NB4 (cell line): ENCODE measurements at regions not wholly inside any gene's neighbourhood (a gene's known extent, or its start where the extent isn't known, plus 50 kb on each side); places are given as distances from the start of the nearest gene placed in this dataset.

Experiments used
- DNase-seq: peaks from one replicate; pipeline ENCODE4 v3.0.0; 2010; ENCODE audit warnings: low read depth
- H3K4me3 ChIP-seq: one replicate; pipeline ENCODE4 v1.5.1; 2011; ENCODE audit warnings: mild to moderate bottlenecking, low read depth, low read length, moderate library complexity
- CTCF ChIP-seq: IDR thresholded peaks from one replicate; pipeline ENCODE4 v1.5.1; 2012; ENCODE audit warnings: low read depth, low read length
- MAX ChIP-seq: IDR thresholded peaks from 2 replicates; pipeline ENCODE4 v1.6.1; 2011; ENCODE audit warnings: low read depth, low read length
- MYC ChIP-seq: IDR thresholded peaks from 2 replicates; pipeline ENCODE4 v1.6.1; 2011; ENCODE audit warnings: low read depth, low read length
- POLR2A ChIP-seq: IDR thresholded peaks from 2 replicates; pipeline ENCODE4 v1.6.1; 2011; ENCODE audit warnings: mild to moderate bottlenecking; ENCODE audit not compliant: insufficient read length; ENCODE audit errors: extremely low read depth

DNA sequence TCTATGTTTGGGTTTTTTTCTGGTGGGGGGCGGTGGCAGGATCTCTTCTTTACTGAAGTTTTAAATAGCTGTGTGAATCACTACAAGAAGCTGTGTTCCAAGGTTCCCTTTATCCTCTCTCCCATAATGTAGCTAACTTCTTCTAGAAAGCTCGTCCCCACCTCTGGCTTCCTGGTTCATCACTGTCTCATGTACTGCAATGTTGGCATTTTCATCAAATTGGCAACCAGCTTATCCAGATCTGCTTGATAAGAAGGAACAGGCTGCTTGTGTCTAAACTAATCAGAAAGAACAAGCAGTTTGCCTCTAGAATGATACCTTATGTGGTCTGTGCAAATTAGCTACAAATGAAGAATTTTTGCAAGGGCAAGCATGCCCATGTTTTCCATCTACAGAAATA, 130.8 kb downstream of the WT1 start:
- H3K4me3 ChIP-seq: no peak overlapping the region
- TF ChIP-seq MYC: no peak
- DNase-seq: no peak

DNA sequence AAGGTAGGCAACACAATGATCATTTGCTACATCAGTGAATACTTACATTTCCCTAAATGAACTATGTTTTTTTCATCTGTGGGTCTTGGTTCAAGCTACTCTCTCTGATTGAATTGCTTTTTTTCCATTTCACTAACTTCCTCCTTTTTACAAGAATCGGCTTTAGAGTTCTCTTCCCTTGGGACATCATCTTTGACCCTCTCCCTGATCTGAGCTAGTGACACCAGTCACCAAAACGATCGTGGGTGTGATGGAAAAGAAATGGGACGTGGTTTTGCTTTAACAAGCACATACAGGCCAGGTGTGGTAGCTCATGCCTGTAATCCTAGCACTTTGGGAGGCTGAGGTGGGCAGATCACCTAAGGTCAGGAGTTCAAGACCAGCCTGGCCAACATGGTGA, 129.9 kb downstream of the WT1 start:
- DNase-seq: peak; percentile 44
- H3K4me3 ChIP-seq: no peak overlapping the region
- TF ChIP-seq CTCF: no peak
- no peak for TF ChIP-seq POLR2A
- no peak for TF ChIP-seq MYC
- TF ChIP-seq MAX: no peak

DNA sequence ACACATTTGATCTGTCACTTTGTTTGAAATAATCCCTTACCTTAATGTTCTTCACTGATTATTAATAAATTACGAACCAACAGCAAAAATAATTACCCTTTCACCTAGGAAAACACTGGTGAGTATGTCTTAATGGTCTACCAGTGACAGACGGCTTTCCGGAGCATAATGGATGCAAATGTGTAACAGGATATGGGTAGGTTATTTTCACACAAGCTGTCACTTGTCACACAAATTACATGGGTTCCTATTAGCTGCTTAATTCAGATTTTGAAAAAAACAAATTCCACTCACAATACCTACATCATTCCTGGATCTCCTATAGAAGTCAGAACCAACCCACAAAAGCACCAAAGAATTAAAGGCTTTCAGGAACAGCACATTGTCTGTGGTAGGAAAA, 127.9 kb downstream of the WT1 start:
- no peak for DNase-seq
- TF ChIP-seq MAX (no peak), MYC (no peak), POLR2A (no peak), CTCF (no peak)
- no peak overlapping the region for H3K4me3 ChIP-seq

DNA sequence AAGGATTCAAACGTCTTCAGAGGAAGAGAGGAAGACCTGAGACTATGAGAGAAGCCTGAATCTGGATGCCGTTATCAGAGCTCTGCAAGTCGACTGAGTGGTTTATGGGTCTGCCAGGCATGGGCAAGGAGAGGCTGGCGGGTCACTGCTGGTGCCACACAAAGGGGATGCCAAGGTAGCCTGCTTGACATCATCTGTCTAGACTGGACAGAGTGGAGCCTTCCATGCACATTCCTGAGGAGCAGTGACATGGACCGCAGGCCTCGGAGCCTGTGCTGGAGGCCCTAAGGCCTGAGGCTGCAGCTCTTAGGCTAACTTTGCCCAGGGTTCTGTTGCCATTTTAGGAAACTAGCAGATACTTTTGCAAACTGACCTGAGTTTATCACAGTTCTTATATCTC, 127.4 kb downstream of the WT1 start:
- TF ChIP-seq MAX: no peak
- TF ChIP-seq MYC: no peak
- TF ChIP-seq CTCF: no peak
- H3K4me3 ChIP-seq: no peak overlapping the region
- no peak for DNase-seq

DNA sequence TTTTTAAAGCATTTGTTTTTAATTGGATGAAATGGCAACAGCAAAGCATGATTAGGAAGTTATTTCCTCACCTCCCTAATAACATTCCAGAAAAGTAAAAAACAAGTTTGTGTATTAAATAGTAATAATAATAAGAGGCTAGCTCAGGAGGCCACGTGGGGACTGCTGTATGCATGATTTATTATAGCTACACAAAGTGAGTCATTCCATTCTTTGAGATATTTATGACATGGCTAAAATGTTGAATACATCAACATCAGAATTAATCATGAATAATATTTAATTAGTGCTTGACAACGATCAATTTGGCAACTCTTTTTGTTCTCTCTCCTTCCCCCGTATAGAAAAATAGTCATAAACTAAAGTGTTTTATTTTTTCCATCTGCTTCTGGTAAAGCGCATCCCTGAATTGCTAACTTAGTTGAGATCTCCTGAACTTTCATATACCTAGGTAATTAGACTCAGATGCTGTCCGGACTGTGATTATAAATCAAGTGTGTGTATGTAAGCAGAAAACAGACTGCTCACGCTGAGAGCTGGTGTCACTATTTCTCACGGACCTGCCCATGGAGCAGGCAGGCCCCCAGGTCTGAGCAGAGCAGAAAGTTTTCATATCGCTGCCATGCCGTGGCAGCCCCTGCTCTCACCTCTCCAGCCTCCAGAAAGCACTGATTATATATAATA, 125.7 kb downstream of the WT1 start:
- DNase-seq: no peak
- TF ChIP-seq MAX (no peak), POLR2A (no peak), CTCF (no peak), MYC (no peak)
- no peak overlapping the region for H3K4me3 ChIP-seq

- no peak for TF ChIP-seq CTCF
- TF ChIP-seq MYC: no peak
- no peak for TF ChIP-seq MAX
- no peak for TF ChIP-seq POLR2A
- no peak for DNase-seq
- no peak overlapping the region for H3K4me3 ChIP-seq
Measured at GRCh38 chr11:32310214-32310601, 125.1 kb downstream of the WT1 start.
